ENCODE measurements at regions not wholly inside any gene's neighbourhood (a gene's known extent, or its start where the extent isn't known, plus 50 kb on each side); places are given as distances from the start of the nearest gene placed in this dataset.

DNA sequence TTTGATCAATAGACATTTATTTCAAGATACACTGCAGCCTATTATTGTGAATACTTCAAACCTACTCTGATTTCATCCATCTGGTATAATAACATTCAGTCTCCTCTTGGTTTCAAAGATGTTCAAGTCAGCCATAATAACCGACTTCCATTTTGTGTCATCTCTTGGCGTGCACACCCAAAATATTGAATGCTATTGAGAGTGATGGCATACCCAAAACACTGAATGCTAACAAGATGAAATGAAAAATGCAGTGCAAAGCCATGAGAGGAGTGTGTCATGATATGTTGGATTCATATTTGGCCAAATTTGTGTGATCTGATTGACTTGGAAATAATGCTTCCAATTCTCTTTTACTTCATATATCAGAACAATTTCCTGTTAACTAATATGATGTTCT lies 181.2 kb upstream of the PCDH17 start:
- no peak overlapping the region for H3K27ac ChIP-seq
- H3K4me2 ChIP-seq = no peak overlapping the region
- 3% methylated on average over 2 of the region's 2 CpGs for WGBS (ENCODE audit: missing lambda C conversion rate)
- ChIA-PET CTCF (no interaction called here), POLR2A (no interaction called here)
- no peaks in the 10 kb centered on the region for H3K9me3 ChIP-seq
- TF ChIP-seq, protein P1, sequence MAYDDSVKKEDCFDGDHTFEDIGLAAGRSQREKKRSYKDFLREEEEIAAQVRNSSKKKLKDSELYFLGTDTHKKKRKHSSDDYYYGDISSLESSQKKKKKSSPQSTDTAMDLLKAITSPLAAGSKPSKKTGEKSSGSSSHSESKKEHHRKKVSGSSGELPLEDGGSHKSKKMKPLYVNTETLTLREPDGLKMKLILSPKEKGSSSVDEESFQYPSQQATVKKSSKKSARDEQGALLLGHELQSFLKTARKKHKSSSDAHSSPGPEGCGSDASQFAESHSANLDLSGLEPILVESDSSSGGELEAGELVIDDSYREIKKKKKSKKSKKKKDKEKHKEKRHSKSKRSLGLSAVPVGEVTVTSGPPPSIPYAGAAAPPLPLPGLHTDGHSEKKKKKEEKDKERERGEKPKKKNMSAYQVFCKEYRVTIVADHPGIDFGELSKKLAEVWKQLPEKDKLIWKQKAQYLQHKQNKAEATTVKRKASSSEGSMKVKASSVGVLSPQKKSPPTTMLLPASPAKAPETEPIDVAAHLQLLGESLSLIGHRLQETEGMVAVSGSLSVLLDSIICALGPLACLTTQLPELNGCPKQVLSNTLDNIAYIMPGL (CRISPR knock-in tag; IDR thresholded peaks at IDR 0.05; ENCODE audit: borderline replicate concordance) = no peak
- TF ChIP-seq, protein P2, sequence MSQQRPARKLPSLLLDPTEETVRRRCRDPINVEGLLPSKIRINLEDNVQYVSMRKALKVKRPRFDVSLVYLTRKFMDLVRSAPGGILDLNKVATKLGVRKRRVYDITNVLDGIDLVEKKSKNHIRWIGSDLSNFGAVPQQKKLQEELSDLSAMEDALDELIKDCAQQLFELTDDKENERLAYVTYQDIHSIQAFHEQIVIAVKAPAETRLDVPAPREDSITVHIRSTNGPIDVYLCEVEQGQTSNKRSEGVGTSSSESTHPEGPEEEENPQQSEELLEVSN (IDR thresholded peaks at IDR 0.05; ENCODE audit: borderline replicate concordance, low read depth) = no peak
- no peak for TF ChIP-seq CHD2 (IDR thresholded peaks at IDR 0.05; ENCODE audit: low read length, partially characterized antibody)
- TF ChIP-seq KDM5A (IDR thresholded peaks at IDR 0.05) = no peak
- TF ChIP-seq, protein P3, sequence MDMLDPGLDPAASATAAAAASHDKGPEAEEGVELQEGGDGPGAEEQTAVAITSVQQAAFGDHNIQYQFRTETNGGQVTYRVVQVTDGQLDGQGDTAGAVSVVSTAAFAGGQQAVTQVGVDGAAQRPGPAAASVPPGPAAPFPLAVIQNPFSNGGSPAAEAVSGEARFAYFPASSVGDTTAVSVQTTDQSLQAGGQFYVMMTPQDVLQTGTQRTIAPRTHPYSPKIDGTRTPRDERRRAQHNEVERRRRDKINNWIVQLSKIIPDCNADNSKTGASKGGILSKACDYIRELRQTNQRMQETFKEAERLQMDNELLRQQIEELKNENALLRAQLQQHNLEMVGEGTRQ (IDR thresholded peaks at IDR 0.05) = no peak
- TF ChIP-seq, protein P4, sequence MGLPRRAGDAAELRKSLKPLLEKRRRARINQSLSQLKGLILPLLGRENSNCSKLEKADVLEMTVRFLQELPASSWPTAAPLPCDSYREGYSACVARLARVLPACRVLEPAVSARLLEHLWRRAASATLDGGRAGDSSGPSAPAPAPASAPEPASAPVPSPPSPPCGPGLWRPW (IDR thresholded peaks at IDR 0.05) = no peak
- TF ChIP-seq ESRRA (IDR thresholded peaks at IDR 0.05; ENCODE audit: borderline replicate concordance, low read length) = no peak
- TF ChIP-seq NR3C1 (IDR thresholded peaks at IDR 0.05) = no peak
- no peak overlapping the region for H3K4me3 ChIP-seq
- FAIRE-seq (no peak), DNase-seq (ENCODE audit: low read depth in 1 of 2, low spot score in 1 of 2) (no peak), ATAC-seq (no peak)
- H3K4me1 ChIP-seq = no peaks in the 10 kb centered on the region

DNA sequence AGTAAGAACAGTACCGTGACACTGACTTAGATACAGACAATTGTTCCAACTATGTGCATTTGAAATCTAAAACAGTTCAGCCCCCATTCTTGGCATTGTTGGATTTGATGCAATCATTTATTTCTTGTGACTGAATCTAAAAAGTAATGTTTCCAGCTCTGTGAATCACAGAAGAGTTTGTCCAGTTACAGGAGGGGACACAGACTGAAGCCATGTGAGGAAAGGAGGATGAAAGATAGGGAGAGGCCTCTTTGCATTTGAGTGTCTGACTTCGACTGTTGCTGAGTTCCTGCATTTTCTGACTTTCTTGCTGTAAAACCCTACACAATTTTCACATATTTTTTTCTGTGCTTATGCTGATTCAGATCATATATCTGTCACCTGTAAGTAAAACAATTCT lies 179.3 kb upstream of the PCDH17 start:
- ChIA-PET CTCF (no interaction called here), POLR2A (no interaction called here)
- Histone ChIP-seq H3K4me2 (no peak overlapping the region), H3K27ac (no peak overlapping the region), H3K4me1 (no peaks in the 10 kb centered on the region), H3K4me3 (no peak overlapping the region), H3K9me3 (no peaks in the 10 kb centered on the region)
- no peak for ATAC-seq
- WGBS (ENCODE audit: missing lambda C conversion rate) = 0% methylated on average over 2 of the region's 2 CpGs
- TF ChIP-seq ESRRA (IDR thresholded peaks at IDR 0.05; ENCODE audit: borderline replicate concordance, low read length) (no peak), CBX2 (IDR thresholded peaks at IDR 0.05; ENCODE audit: borderline replicate concordance, low read depth) (no peak), KDM5A (IDR thresholded peaks at IDR 0.05) (no peak), HEYL (CRISPR knock-in tag; IDR thresholded peaks at IDR 0.05) (no peak), ZSCAN20 (CRISPR knock-in tag; IDR thresholded peaks at IDR 0.05) (no peak), RFX5 (IDR thresholded peaks at IDR 0.05) (no peak), ZNF302 (CRISPR knock-in tag; IDR thresholded peaks at IDR 0.05) (no peak), FOSL2 (IDR thresholded peaks at IDR 0.05) (no peak), FOSL2 (CRISPR knock-in tag; IDR thresholded peaks at IDR 0.05) (no peak), TFCP2L1 (CRISPR knock-in tag; IDR thresholded peaks at IDR 0.05) (no peak), MYC (IDR thresholded peaks at IDR 0.05; ENCODE audit: borderline replicate concordance, low read length) (no peak), BHLHE40 (IDR thresholded peaks at IDR 0.05; ENCODE audit: low read depth, low read length) (no peak)
- TF ChIP-seq, protein P5, sequence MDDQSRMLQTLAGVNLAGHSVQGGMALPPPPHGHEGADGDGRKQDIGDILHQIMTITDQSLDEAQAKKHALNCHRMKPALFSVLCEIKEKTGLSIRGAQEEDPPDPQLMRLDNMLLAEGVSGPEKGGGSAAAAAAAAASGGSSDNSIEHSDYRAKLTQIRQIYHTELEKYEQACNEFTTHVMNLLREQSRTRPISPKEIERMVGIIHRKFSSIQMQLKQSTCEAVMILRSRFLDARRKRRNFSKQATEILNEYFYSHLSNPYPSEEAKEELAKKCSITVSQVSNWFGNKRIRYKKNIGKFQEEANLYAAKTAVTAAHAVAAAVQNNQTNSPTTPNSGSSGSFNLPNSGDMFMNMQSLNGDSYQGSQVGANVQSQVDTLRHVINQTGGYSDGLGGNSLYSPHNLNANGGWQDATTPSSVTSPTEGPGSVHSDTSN (IDR thresholded peaks at IDR 0.05) = no peak
- TF ChIP-seq, protein P6, sequence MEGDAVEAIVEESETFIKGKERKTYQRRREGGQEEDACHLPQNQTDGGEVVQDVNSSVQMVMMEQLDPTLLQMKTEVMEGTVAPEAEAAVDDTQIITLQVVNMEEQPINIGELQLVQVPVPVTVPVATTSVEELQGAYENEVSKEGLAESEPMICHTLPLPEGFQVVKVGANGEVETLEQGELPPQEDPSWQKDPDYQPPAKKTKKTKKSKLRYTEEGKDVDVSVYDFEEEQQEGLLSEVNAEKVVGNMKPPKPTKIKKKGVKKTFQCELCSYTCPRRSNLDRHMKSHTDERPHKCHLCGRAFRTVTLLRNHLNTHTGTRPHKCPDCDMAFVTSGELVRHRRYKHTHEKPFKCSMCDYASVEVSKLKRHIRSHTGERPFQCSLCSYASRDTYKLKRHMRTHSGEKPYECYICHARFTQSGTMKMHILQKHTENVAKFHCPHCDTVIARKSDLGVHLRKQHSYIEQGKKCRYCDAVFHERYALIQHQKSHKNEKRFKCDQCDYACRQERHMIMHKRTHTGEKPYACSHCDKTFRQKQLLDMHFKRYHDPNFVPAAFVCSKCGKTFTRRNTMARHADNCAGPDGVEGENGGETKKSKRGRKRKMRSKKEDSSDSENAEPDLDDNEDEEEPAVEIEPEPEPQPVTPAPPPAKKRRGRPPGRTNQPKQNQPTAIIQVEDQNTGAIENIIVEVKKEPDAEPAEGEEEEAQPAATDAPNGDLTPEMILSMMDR (IDR thresholded peaks at IDR 0.05) = no peak
- TF ChIP-seq, protein P7, sequence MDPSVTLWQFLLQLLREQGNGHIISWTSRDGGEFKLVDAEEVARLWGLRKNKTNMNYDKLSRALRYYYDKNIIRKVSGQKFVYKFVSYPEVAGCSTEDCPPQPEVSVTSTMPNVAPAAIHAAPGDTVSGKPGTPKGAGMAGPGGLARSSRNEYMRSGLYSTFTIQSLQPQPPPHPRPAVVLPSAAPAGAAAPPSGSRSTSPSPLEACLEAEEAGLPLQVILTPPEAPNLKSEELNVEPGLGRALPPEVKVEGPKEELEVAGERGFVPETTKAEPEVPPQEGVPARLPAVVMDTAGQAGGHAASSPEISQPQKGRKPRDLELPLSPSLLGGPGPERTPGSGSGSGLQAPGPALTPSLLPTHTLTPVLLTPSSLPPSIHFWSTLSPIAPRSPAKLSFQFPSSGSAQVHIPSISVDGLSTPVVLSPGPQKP (IDR thresholded peaks at IDR 0.05; ENCODE audit: low read depth, low read length) = no peak
- TF ChIP-seq, protein P8, sequence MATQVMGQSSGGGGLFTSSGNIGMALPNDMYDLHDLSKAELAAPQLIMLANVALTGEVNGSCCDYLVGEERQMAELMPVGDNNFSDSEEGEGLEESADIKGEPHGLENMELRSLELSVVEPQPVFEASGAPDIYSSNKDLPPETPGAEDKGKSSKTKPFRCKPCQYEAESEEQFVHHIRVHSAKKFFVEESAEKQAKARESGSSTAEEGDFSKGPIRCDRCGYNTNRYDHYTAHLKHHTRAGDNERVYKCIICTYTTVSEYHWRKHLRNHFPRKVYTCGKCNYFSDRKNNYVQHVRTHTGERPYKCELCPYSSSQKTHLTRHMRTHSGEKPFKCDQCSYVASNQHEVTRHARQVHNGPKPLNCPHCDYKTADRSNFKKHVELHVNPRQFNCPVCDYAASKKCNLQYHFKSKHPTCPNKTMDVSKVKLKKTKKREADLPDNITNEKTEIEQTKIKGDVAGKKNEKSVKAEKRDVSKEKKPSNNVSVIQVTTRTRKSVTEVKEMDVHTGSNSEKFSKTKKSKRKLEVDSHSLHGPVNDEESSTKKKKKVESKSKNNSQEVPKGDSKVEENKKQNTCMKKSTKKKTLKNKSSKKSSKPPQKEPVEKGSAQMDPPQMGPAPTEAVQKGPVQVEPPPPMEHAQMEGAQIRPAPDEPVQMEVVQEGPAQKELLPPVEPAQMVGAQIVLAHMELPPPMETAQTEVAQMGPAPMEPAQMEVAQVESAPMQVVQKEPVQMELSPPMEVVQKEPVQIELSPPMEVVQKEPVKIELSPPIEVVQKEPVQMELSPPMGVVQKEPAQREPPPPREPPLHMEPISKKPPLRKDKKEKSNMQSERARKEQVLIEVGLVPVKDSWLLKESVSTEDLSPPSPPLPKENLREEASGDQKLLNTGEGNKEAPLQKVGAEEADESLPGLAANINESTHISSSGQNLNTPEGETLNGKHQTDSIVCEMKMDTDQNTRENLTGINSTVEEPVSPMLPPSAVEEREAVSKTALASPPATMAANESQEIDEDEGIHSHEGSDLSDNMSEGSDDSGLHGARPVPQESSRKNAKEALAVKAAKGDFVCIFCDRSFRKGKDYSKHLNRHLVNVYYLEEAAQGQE (IDR thresholded peaks at IDR 0.05) = no peak
- TF ChIP-seq, protein P9, sequence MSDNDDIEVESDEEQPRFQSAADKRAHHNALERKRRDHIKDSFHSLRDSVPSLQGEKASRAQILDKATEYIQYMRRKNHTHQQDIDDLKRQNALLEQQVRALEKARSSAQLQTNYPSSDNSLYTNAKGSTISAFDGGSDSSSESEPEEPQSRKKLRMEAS (IDR thresholded peaks at IDR 0.05) = no peak
- DNase-seq (ENCODE audit: low read depth in 1 of 2, low spot score in 1 of 2) = no peak
- FAIRE-seq = no peak

Measured in A549 (cell line).